SK-N-SH treated with all-trans-retinoic acid at 6 μM for 48 hours (cell line): ENCODE measurements at regions not wholly inside any gene's neighbourhood (a gene's known extent, or its start where the extent isn't known, plus 50 kb on each side); places are given as distances from the start of the nearest gene placed in this dataset.

Experiments used
- ATAC-seq: fragments of 200-7000 bp; cut with Tn5 transposase; 3 replicates; pipeline ENCODE4 v1.9.1; 2020; ENCODE audit warnings: mild to moderate bottlenecking, moderate library complexity
- ARNTL ChIP-seq: fragments of 450-650 bp; formaldehyde crosslinking; IDR thresholded peaks from 2 replicates; pipeline ENCODE4 v1.5.0; 2020; ENCODE audit warnings: low read depth, mild to moderate bottlenecking, moderate library complexity, borderline replicate concordance
- BACH2 ChIP-seq: fragments of 250-450 bp; sonication (Bioruptor Pico); IDR thresholded peaks from 2 replicates; pipeline ENCODE4 v1.9.0; 2021; ENCODE audit warnings: mild to moderate bottlenecking, borderline replicate concordance
- CREB5 ChIP-seq: fragments of 250-450 bp; sonication (Bioruptor Pico); IDR thresholded peaks from 2 replicates; pipeline ENCODE4 v1.5.1; 2020; ENCODE audit warnings: low read depth, mild to moderate bottlenecking, moderate library complexity
- CSDC2 ChIP-seq: fragments of 250-450 bp; sonication (Bioruptor Pico); IDR thresholded peaks from 2 replicates; pipeline ENCODE4 v1.5.0; 2020; ENCODE audit warnings: mild to moderate bottlenecking, moderate library complexity
- CSRNP3 ChIP-seq: fragments of 250-450 bp; sonication (Bioruptor Pico); IDR thresholded peaks from 2 replicates; pipeline ENCODE4 v1.5.1; 2021; ENCODE audit warnings: mild to moderate bottlenecking, moderate library complexity
- ESRRG ChIP-seq: fragments of 250-450 bp; sonication (Bioruptor Pico); IDR thresholded peaks from 2 replicates; pipeline ENCODE4 v1.6.1; 2021; ENCODE audit warnings: mild to moderate bottlenecking
- OSR1 ChIP-seq: fragments of 250-450 bp; sonication (Bioruptor Pico); IDR thresholded peaks from 2 replicates; pipeline ENCODE4 v1.8.0; 2022; ENCODE audit warnings: moderate library complexity, mild to moderate bottlenecking, inconsistent platforms
- PATZ1 ChIP-seq: fragments of 250-450 bp; sonication (Bioruptor Pico); IDR thresholded peaks from 2 replicates; pipeline ENCODE4 v1.8.0; 2020; ENCODE audit warnings: mild to moderate bottlenecking, moderate library complexity, borderline replicate concordance
- POU6F1 ChIP-seq: fragments of 250-450 bp; sonication (Bioruptor Pico); IDR thresholded peaks from 2 replicates; pipeline ENCODE4 v1.8.0; 2021; ENCODE audit warnings: low read depth, mild to moderate bottlenecking, moderate library complexity, borderline replicate concordance
- PPARA ChIP-seq: fragments of 250-450 bp; sonication (Bioruptor Pico); IDR thresholded peaks from 2 replicates; pipeline ENCODE4 v1.5.0; 2020; ENCODE audit warnings: mild to moderate bottlenecking, borderline replicate concordance
- RARB ChIP-seq: fragments of 250-450 bp; sonication (Bioruptor Pico); IDR thresholded peaks from 2 replicates; pipeline ENCODE4 v1.8.0; 2021; ENCODE audit warnings: mild to moderate bottlenecking, moderate library complexity
- SNAI2 ChIP-seq: fragments of 250-450 bp; sonication (Bioruptor Pico); IDR thresholded peaks from 2 replicates; pipeline ENCODE4 v1.5.0; 2020; ENCODE audit warnings: mild to moderate bottlenecking, moderate library complexity
- TCF4 ChIP-seq: fragments of 250-450 bp; sonication (Bioruptor Pico); IDR thresholded peaks from 2 replicates; pipeline ENCODE4 v1.8.0; 2021; ENCODE audit warnings: mild to moderate bottlenecking, moderate library complexity, borderline replicate concordance
- TOX ChIP-seq: fragments of 250-450 bp; sonication (Bioruptor Pico); IDR thresholded peaks from 2 replicates; pipeline ENCODE4 v1.8.0; 2021; ENCODE audit warnings: mild to moderate bottlenecking, moderate library complexity, borderline replicate concordance
- ZC3H10 ChIP-seq: fragments of 250-450 bp; sonication (Bioruptor Pico); IDR thresholded peaks from 2 replicates; pipeline ENCODE4 v1.5.1; 2021; ENCODE audit warnings: mild to moderate bottlenecking, moderate library complexity
- ZFP3 ChIP-seq: fragments of 250-450 bp; sonication (Bioruptor Pico); IDR thresholded peaks from 2 replicates; pipeline ENCODE4 v1.5.0; 2020; ENCODE audit warnings: mild to moderate bottlenecking, moderate library complexity
- ZFP30 ChIP-seq: fragments of 450-650 bp; formaldehyde crosslinking; IDR thresholded peaks from 2 replicates; pipeline ENCODE4 v1.5.0; 2022; ENCODE audit warnings: mild to moderate bottlenecking, moderate library complexity
- ZNF565 ChIP-seq: fragments of 450-650 bp; formaldehyde crosslinking; conservative IDR thresholded peaks from 2 replicates; pipeline ENCODE4 v1.5.0; 2020; ENCODE audit warnings: low read depth, mild to moderate bottlenecking, moderate library complexity
- ZNF70 ChIP-seq: fragments of 450-650 bp; formaldehyde crosslinking; IDR thresholded peaks from 2 replicates; pipeline ENCODE4 v1.5.0; 2020; ENCODE audit warnings: mild to moderate bottlenecking, moderate library complexity
- ZNF8 ChIP-seq: fragments of 450-650 bp; formaldehyde crosslinking; IDR thresholded peaks from 2 replicates; pipeline ENCODE4 v1.5.0; 2020; ENCODE audit warnings: mild to moderate bottlenecking, moderate library complexity

- no peak for ATAC-seq
- TF ChIP-seq ZNF70 (CRISPR knock-in tag), result no peak
- no peak for TF ChIP-seq PPARA
- no peak for TF ChIP-seq ZFP3 (CRISPR knock-in tag)
- no peak for TF ChIP-seq CSDC2 (CRISPR knock-in tag)
- no peak for TF ChIP-seq ZNF565 (CRISPR knock-in tag)
- no peak for TF ChIP-seq TCF4 (CRISPR knock-in tag)
- TF ChIP-seq ZNF8 (CRISPR knock-in tag), result no peak
- no peak for TF ChIP-seq BACH2 (CRISPR knock-in tag)
- TF ChIP-seq TOX, result no peak
- no peak for TF ChIP-seq POU6F1 (CRISPR knock-in tag)
- TF ChIP-seq ARNTL (CRISPR knock-in tag), result no peak
- no peak for TF ChIP-seq ESRRG (CRISPR knock-in tag)
- TF ChIP-seq CSRNP3 (CRISPR knock-in tag), result no peak
- no peak for TF ChIP-seq RARB (CRISPR knock-in tag)
- TF ChIP-seq, all 23 proteins: peak for 0
Observed at GRCh38 chr2:163515836-163516235, 220.0 kb downstream of the FIGN start.

GRCh38 chr2:163505281-163505680, 230.5 kb downstream of the FIGN start:
- no peak for ATAC-seq
- TF ChIP-seq SNAI2 (CRISPR knock-in tag) (no peak), ESRRG (CRISPR knock-in tag) (no peak), CSRNP3 (CRISPR knock-in tag) (no peak), PPARA (no peak), CSDC2 (CRISPR knock-in tag) (no peak), PATZ1 (CRISPR knock-in tag) (no peak), ZC3H10 (CRISPR knock-in tag) (no peak), ZFP30 (no peak), TOX (no peak), OSR1 (no peak), ZNF8 (CRISPR knock-in tag) (no peak), CREB5 (CRISPR knock-in tag) (no peak), POU6F1 (CRISPR knock-in tag) (no peak), BACH2 (CRISPR knock-in tag) (no peak), ZFP3 (CRISPR knock-in tag) (no peak)
